Activated CD4-positive, alpha-beta T cell treated with anti-CD3 and anti-CD28 coated beads for 36 hours (primary cell): ENCODE measurements at regions not wholly inside any gene's neighbourhood (a gene's known extent, or its start where the extent isn't known, plus 50 kb on each side); places are given as distances from the start of the nearest gene placed in this dataset.

Experiments
- ATAC-seq: fragments of 200-7000 bp; cut with Tn5 transposase; one replicate; pipeline ENCODE4 v1.10.0; 2021; ENCODE audit warnings: mild to moderate bottlenecking, moderate library complexity
- CTCF ChIA-PET: fragments of 350-600 bp; sonication (Branson Sonifier 250); formaldehyde crosslinking; loops from one replicate; lab custom pipeline; 2021; ENCODE audit warnings: antibody characterized with exemption; lab: Charles Lee
- POLR2A ChIA-PET: fragments of 350-600 bp; sonication (Branson Sonifier 250); formaldehyde crosslinking; loops from one replicate; lab custom pipeline; 2021; ENCODE audit warnings: antibody characterized with exemption, inconsistent platforms; lab: Charles Lee
- DNase-seq: peaks from one replicate; pipeline ENCODE4 v3.0.0-alpha.2; 2020
- H3K27ac Mint-ChIP-seq: one replicate; pipeline ENCODE4 v1.8.0; 2021; ENCODE audit warnings: mixed read lengths
- H3K27me3 Mint-ChIP-seq: one replicate; pipeline ENCODE4 v1.8.0; 2021; ENCODE audit warnings: mixed read lengths
- H3K36me3 Mint-ChIP-seq: one replicate; pipeline ENCODE4 v1.8.0; 2021; ENCODE audit warnings: low read depth, mixed read lengths
- H3K4me1 Mint-ChIP-seq: one replicate; pipeline ENCODE4 v1.8.0; 2021; ENCODE audit warnings: mixed read lengths
- H3K4me3 Mint-ChIP-seq: one replicate; pipeline ENCODE4 v1.8.0; 2021; ENCODE audit warnings: mild to moderate bottlenecking, moderate library complexity, mixed read lengths
- H3K9me3 Mint-ChIP-seq: one replicate; pipeline ENCODE4 v1.8.0; 2021; ENCODE audit warnings: low read depth, mixed read lengths
- intact Hi-C, 2 experiments: fragments of 100-400 bp; cut with DNase I in 1 of 2; cut with micrococcal nuclease in 1 of 2; formaldehyde crosslinking; loops; one replicate each; pipeline versions ENCODE4 v1.14.2 to v1.15.1; 2022 to 2024; cut with DNase I, micrococcal nuclease

DNA sequence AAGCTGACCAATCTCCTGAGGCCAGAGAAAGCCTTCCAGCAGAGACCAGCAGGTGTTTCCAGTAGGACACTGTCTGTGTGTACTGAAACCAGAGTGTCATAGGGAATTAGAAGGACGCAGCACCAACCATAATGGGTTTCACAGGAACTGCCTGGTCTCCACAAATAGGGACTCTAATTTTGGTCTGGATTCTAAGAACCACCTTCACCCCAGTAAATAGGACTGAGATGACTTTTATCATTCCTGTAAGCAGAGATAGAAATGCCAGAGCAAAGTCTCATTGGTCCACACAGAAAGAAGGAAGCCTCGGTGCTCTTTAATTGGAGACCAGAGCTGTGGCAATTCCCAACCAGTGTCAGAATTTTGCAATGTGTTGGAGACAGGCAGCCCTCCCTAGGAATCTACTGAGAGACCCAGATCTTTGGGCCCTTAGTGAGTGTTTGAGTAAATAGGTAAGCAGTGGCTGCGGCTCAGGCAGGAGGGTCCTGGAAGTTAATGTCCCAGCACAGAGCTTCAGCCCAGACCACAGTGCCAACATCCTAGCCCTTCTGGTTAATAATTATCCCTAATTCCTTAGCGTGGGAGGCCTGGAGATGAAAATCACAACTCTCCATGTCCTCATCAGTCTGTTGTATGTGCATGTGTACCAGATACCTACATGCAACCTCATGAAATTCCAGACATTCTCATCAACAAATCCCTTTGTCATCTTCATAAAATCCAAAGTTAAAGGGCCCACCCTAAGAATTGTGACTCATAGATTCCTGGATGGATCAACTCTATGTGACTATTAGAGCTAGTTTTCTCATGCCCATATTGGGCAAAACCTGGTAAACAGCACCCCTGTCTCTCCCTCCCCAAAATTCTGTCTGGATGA, 81.2 kb downstream of the UNC5CL start:
- Mint-ChIP-seq H3K36me3 (no peaks in the 10 kb centered on the region), H3K9me3 (no peaks in the 10 kb centered on the region), H3K27ac (no peak overlapping the region), H3K4me1 (peaks cover 8% of the 10 kb centered on the region), H3K27me3 (peaks cover 3% of the 10 kb centered on the region), H3K4me3 (no peak overlapping the region)
- ATAC-seq (no peak), DNase-seq (no peak)
- ChIA-PET POLR2A (no interaction called here), CTCF (interaction anchor here (0.6 to 0.7 kb wide), 2 partner anchors 11 to 213 kb away, joined by 3 read pairs; no protein-coding TSS in a partner anchor)
- intact Hi-C loops, result no loop called here

DNA sequence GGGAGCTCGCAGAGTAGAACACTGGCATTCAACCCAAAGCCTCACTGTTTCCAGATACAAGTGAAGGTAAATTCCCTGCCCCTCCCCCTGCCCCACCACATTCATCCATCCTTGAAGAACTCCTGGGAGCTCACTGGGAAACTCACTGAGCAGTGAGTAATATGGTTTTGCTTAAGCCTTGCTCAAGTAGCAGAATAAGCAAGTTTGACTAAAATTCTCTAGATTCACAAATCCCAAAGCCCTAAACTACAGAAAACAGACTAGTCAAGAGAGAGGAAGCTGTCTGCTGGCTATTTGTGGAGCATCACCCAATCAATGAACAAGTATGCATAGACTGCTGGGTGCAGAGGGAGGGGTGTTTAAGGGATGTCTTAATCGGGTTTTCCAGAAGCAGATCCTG, 82.1 kb downstream of the UNC5CL start:
- H3K9me3 Mint-ChIP-seq, result no peaks in the 10 kb centered on the region
- no peaks in the 10 kb centered on the region for H3K36me3 Mint-ChIP-seq
- H3K27ac Mint-ChIP-seq, result no peak overlapping the region
- H3K27me3 Mint-ChIP-seq, result peaks cover 6% of the 10 kb centered on the region
- ChIA-PET POLR2A (no interaction called here), CTCF (interaction anchor here (0.7 kb wide), 1 partner anchor 82 kb away, joined by 3 read pairs; no protein-coding TSS in a partner anchor)
- peaks cover under 1% of the 10 kb centered on the region for H3K4me1 Mint-ChIP-seq
- no peak overlapping the region for H3K4me3 Mint-ChIP-seq
- ATAC-seq, result no peak
- DNase-seq, result no peak
- intact Hi-C loops, result no loop called here

- Mint-ChIP-seq H3K27ac (no peak overlapping the region), H3K4me1 (no peaks in the 10 kb centered on the region), H3K36me3 (no peaks in the 10 kb centered on the region)
Observed at GRCh38 chr6:40955178-40955545, 83.9 kb downstream of the UNC5CL start.

GRCh38 chr6:40954446-40955177, 84.4 kb downstream of the UNC5CL start:
- no peak overlapping the region for H3K4me3 Mint-ChIP-seq
- no peak overlapping the region for H3K27ac Mint-ChIP-seq
- POLR2A ChIA-PET, result no interaction called here
- H3K9me3 Mint-ChIP-seq, result no peaks in the 10 kb centered on the region
- ATAC-seq (no peak), DNase-seq (no peak)
- peaks cover 19% of the 10 kb centered on the region for H3K27me3 Mint-ChIP-seq
- intact Hi-C loops, result no loop called here
- H3K36me3 Mint-ChIP-seq, result no peaks in the 10 kb centered on the region
- no peaks in the 10 kb centered on the region for H3K4me1 Mint-ChIP-seq
- CTCF ChIA-PET, result interaction anchor here (0.7 kb wide), 1 partner anchor 77 kb away, joined by 3 read pairs; no protein-coding TSS in a partner anchor

More at GRCh38 chr6:40955178-40955545, 83.9 kb downstream of the UNC5CL start:
- intact Hi-C loops, result no loop called here
- ChIA-PET POLR2A (no interaction called here), CTCF (no interaction called here)
- ATAC-seq (no peak), DNase-seq (no peak)
- Mint-ChIP-seq H3K4me3 (no peak overlapping the region), H3K27me3 (peaks cover 16% of the 10 kb centered on the region), H3K9me3 (no peaks in the 10 kb centered on the region)

DNA sequence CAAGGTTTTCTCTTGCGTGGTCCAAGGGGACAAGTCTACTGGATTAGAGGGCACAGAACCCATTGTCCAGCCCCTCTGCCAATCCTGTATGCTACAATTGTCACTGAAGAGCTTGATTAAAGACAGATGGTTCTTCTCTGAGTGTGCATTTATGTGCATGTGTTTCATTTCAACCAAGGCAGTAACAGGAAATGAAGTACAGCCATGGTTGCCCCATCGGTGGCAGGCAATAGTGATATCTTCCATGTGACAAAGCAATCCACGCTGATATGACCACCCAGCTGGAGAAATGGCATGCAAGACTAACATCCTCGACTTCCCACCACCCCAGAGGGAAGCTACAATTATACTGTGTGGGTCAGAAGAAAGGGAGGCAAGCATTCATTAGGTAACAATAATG, 85.5 kb downstream of the UNC5CL start:
- DNase-seq, result no peak
- ATAC-seq, result no peak
- Mint-ChIP-seq H3K27ac (no peak overlapping the region), H3K27me3 (peaks cover 19% of the 10 kb centered on the region), H3K4me1 (no peaks in the 10 kb centered on the region), H3K4me3 (no peak overlapping the region), H3K36me3 (no peaks in the 10 kb centered on the region), H3K9me3 (no peaks in the 10 kb centered on the region)
- intact Hi-C loops, result no loop called here
- POLR2A ChIA-PET, result no interaction called here
- CTCF ChIA-PET, result interaction anchor here (0.6 kb wide), 1 partner anchor 558 kb away, joined by 3 read pairs; no protein-coding TSS in a partner anchor

DNA sequence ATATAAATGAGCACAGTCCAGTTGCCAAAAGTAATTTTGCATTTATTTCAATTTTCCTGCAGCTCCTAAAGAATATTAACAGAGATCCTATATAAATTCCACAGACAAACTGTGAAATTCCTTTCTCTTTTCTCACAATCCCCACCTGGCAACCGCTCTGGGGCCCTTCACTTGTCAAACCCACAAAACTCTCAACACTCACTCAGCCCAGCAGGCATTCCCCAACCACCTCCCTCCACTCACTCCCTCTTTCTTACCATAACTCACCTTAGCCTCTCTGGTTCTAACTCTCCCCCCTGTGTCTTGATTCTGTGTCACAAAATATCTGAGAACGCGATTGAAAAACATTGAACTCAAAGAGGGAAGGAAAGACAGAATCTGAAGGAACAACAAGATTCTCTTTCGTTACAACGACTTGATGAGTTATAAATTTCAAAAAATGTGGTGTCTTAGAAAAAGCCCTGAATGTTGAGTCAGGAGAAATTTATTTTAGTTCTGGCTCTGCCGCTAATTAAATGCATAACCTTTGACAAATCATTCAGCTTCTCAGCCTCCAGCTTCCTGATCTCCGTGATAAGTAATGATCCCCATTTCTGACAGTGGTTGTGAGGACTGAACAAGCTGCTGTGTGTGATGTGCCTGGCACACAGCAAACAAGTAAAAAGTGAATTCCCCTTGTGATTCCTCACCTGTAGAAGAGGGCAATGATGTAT, 87.9 kb downstream of the UNC5CL start:
- H3K27ac Mint-ChIP-seq, result no peak overlapping the region
- POLR2A ChIA-PET, result no interaction called here
- ATAC-seq (no peak), DNase-seq (no peak)
- intact Hi-C loops, result no loop called here
- no peak overlapping the region for H3K4me3 Mint-ChIP-seq
- H3K9me3 Mint-ChIP-seq, result no peaks in the 10 kb centered on the region
- peaks cover 19% of the 10 kb centered on the region for H3K27me3 Mint-ChIP-seq
- CTCF ChIA-PET, result no interaction called here
- H3K36me3 Mint-ChIP-seq, result no peaks in the 10 kb centered on the region
- peaks cover 1% of the 10 kb centered on the region for H3K4me1 Mint-ChIP-seq

DNA sequence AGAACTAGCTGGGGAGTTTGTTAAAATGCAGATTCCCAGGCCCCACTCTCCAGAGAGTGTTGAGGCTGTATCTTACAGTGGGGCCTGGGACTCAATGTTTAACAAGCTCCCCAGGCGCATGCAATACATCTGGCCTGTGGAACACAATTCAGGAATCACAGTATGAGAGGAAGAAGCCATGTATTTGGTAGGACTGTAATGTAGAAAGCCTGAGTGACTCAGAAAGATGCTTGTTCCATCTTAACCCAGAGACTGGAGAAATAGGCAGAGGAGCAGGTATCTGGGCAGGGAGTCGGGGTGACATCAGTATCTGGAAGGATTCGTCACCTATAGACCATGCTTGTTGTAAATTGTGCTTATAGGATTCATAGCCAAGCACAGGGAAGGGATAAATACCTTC, 90.5 kb downstream of the UNC5CL start:
- ATAC-seq (peak; percentile 9), DNase-seq (no peak)
- no peaks in the 10 kb centered on the region for H3K36me3 Mint-ChIP-seq
- H3K27me3 Mint-ChIP-seq, result peaks cover 15% of the 10 kb centered on the region
- H3K27ac Mint-ChIP-seq, result no peak overlapping the region
- no peaks in the 10 kb centered on the region for H3K9me3 Mint-ChIP-seq
- H3K4me1 Mint-ChIP-seq, result peaks cover 1% of the 10 kb centered on the region
- intact Hi-C loops, result no loop called here
- no peak overlapping the region for H3K4me3 Mint-ChIP-seq
- POLR2A ChIA-PET, result no interaction called here
- CTCF ChIA-PET, result no interaction called here

DNA sequence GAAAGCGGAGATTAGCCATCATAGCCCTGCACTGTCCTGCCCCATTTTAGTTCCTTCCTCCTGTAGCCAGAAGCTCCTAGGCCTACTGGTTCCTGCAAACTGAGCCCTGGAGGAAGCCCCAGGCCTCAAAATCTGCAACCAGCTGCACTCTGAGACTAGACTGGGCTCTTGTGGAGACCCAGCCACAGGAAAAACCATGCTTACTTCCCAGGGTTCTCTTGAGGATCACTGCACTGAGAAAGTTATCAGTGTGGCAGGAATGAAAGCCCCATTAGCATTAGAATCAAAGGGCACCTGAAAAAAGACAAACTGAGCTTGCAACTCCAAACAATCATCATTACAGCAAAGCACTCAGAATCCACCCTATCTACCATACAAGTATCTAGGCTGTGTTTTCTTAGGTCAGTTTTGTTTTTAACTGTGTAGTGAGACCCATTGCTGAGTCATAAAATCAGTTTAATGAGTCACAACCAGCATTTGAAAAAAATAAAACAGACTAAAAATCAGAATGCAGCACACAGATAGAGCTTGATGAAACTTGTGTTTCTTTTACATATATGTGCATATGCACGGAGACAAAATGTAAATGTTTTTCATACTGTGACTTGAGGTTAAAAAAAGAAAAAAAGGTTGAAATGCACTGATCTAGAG, 91.0 kb downstream of the UNC5CL start:
- peaks cover 17% of the 10 kb centered on the region for H3K27me3 Mint-ChIP-seq
- no peak overlapping the region for H3K4me3 Mint-ChIP-seq
- peaks cover 1% of the 10 kb centered on the region for H3K4me1 Mint-ChIP-seq
- DNase-seq (no peak), ATAC-seq (peak; percentile 72)
- no peaks in the 10 kb centered on the region for H3K36me3 Mint-ChIP-seq
- no peaks in the 10 kb centered on the region for H3K9me3 Mint-ChIP-seq
- intact Hi-C loops, result no loop called here
- H3K27ac Mint-ChIP-seq, result no peak overlapping the region
- CTCF ChIA-PET, result interaction anchor here (0.6 kb wide), 1 partner anchor 277 kb away, joined by 3 read pairs; no protein-coding TSS in a partner anchor
- POLR2A ChIA-PET, result no interaction called here

- no peaks in the 10 kb centered on the region for H3K9me3 Mint-ChIP-seq
- intact Hi-C loops, result no loop called here
- peaks cover 1% of the 10 kb centered on the region for H3K4me1 Mint-ChIP-seq
- ATAC-seq, result no peak
- peaks cover 13% of the 10 kb centered on the region for H3K27me3 Mint-ChIP-seq
- ChIA-PET CTCF (no interaction called here), POLR2A (no interaction called here)
- DNase-seq, result no peak
- H3K4me3 Mint-ChIP-seq, result no peak overlapping the region
- no peak overlapping the region for H3K27ac Mint-ChIP-seq
- no peaks in the 10 kb centered on the region for H3K36me3 Mint-ChIP-seq
Observed at GRCh38 chr6:40946738-40947301, 92.2 kb downstream of the UNC5CL start.

DNA sequence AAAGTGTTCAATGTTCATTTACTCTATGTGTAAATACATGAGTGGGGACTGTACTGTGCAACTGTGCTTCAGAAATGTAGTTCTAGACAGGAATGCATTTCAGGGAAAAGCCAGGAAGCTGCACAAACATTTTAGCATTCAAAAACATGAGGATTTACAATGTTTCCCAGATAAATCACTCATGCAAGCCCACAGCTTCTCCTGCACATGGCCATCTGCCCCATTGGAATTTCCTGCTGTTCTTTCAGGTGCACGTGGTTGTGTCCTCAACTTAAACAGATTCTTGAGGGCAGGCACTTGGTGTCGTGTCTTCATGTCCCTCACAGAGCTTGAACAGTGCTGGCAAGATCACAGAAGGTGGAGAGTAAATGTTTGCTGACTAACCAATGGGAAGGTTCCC, 101.5 kb downstream of the UNC5CL start:
- ChIA-PET POLR2A (no interaction called here), CTCF (no interaction called here)
- Mint-ChIP-seq H3K27me3 (peaks cover 12% of the 10 kb centered on the region), H3K9me3 (no peaks in the 10 kb centered on the region), H3K4me1 (no peaks in the 10 kb centered on the region), H3K4me3 (no peak overlapping the region), H3K36me3 (no peaks in the 10 kb centered on the region), H3K27ac (no peak overlapping the region)
- DNase-seq, result no peak
- intact Hi-C loops, result no loop called here
- no peak for ATAC-seq

GRCh38 chr6:40936818-40937251, 102.2 kb downstream of the UNC5CL start:
- Mint-ChIP-seq H3K4me3 (no peak overlapping the region), H3K36me3 (no peaks in the 10 kb centered on the region), H3K27ac (no peak overlapping the region), H3K27me3 (peaks cover 12% of the 10 kb centered on the region), H3K4me1 (no peaks in the 10 kb centered on the region), H3K9me3 (no peaks in the 10 kb centered on the region)
- intact Hi-C loops, result no loop called here
- DNase-seq, result no peak
- ATAC-seq, result no peak
- ChIA-PET CTCF (interaction anchor here (0.6 kb wide), 1 partner anchor 25 kb away, joined by 4 read pairs; no protein-coding TSS in a partner anchor), POLR2A (no interaction called here)
